Peyer's patch (tissue), 4 donors: ENCODE measurements at regions not wholly inside any gene's neighbourhood (a gene's known extent, or its start where the extent isn't known, plus 50 kb on each side); places are given as distances from the start of the nearest gene placed in this dataset.

Source experiments
- CTCF ChIP-seq, 6 experiments: fragments of 450-650 bp in 4 of 6; fragments of 200-600 bp in 2 of 6; sonication (generic) in 1 of 6; IDR thresholded peaks; one replicate each; pipeline ENCODE4 v1.5.1; 2017 to 2019; ENCODE audit warnings: antibody characterized with exemption in 6 of 6, mild to moderate bottlenecking in 3 of 6, moderate library complexity in 1 of 6
- POLR2A ChIP-seq, 2 donors: fragments of 450-650 bp; IDR thresholded peaks; one replicate each; pipeline ENCODE4 v1.5.1; 2017; ENCODE audit warnings: antibody characterized with exemption in 2 of 2, mild to moderate bottlenecking in 2 of 2, moderate library complexity in 2 of 2

- TF ChIP-seq POLR2A (IDR thresholded peaks at IDR 0.05), result no peak
- no peak for TF ChIP-seq CTCF (IDR thresholded peaks at IDR 0.05)
Measured at GRCh38 chr6:93182938-93183479, 236.3 kb downstream of the EPHA7 start.
